ENCODE measurements at regions not wholly inside any gene's neighbourhood (a gene's known extent, or its start where the extent isn't known, plus 50 kb on each side); places are given as distances from the start of the nearest gene placed in this dataset.

GRCh38 chr5:113989913-113990305 is 372.0 kb upstream of the KCNN2 start:
- ChIA-PET POLR2A (no interaction called here), CTCF (no interaction called here)
- H3K27me3 Mint-ChIP-seq (ENCODE audit: insufficient read depth, unreplicated experiment) = peaks cover 2% of the 10 kb centered on the region
- Histone ChIP-seq H3K27me3 (replicated peaks; ENCODE audit: control insufficient read depth, insufficient read depth, low read length) (no peaks in the 10 kb centered on the region), H3K9me3 (no peaks in the 10 kb centered on the region), H3K4me3 (ENCODE audit: low read depth, low read length) (no peak overlapping the region), H3K36me3 (ENCODE audit: control insufficient read depth, insufficient read depth, low read length) (no peaks in the 10 kb centered on the region), H3K4me1 (no peaks in the 10 kb centered on the region)
- H3K36me3 Mint-ChIP-seq (ENCODE audit: insufficient read depth, unreplicated experiment) = no peaks in the 10 kb centered on the region
- DNase-seq = no peak
- H3K4me3 Mint-ChIP-seq (ENCODE audit: unreplicated experiment) = peak overlapping the region; percentile 30
- no peak overlapping the region for H3K27ac Mint-ChIP-seq (ENCODE audit: unreplicated experiment)
- intact Hi-C loops (cut with micrococcal nuclease; ENCODE audit: unreplicated experiment) = no loop called here
- H3K9me3 Mint-ChIP-seq (ENCODE audit: unreplicated experiment) = no peaks in the 10 kb centered on the region
- no TSS peak for BruUV-seq (replicated peaks)
- TF ChIP-seq, protein P1, sequence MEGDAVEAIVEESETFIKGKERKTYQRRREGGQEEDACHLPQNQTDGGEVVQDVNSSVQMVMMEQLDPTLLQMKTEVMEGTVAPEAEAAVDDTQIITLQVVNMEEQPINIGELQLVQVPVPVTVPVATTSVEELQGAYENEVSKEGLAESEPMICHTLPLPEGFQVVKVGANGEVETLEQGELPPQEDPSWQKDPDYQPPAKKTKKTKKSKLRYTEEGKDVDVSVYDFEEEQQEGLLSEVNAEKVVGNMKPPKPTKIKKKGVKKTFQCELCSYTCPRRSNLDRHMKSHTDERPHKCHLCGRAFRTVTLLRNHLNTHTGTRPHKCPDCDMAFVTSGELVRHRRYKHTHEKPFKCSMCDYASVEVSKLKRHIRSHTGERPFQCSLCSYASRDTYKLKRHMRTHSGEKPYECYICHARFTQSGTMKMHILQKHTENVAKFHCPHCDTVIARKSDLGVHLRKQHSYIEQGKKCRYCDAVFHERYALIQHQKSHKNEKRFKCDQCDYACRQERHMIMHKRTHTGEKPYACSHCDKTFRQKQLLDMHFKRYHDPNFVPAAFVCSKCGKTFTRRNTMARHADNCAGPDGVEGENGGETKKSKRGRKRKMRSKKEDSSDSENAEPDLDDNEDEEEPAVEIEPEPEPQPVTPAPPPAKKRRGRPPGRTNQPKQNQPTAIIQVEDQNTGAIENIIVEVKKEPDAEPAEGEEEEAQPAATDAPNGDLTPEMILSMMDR (IDR thresholded peaks at IDR 0.05; ENCODE audit: insufficient read depth in 1 of 2, low read depth in 1 of 2, low read length in 1 of 2, severe bottlenecking in 1 of 2, unreplicated experiment in 1 of 2) = no peak
- no peaks in the 10 kb centered on the region for H3K4me1 Mint-ChIP-seq (ENCODE audit: low read depth, unreplicated experiment)

GRCh38 chr5:114001076-114001475 is 360.8 kb upstream of the KCNN2 start:
- POLR2A ChIA-PET = no interaction called here
- H3K36me3 Mint-ChIP-seq (ENCODE audit: insufficient read depth, unreplicated experiment) = no peaks in the 10 kb centered on the region
- no peak overlapping the region for H3K4me3 Mint-ChIP-seq (ENCODE audit: unreplicated experiment)
- CTCF ChIA-PET = no interaction called here
- H3K4me1 Mint-ChIP-seq (ENCODE audit: low read depth, unreplicated experiment) = no peaks in the 10 kb centered on the region
- H3K27ac Mint-ChIP-seq (ENCODE audit: unreplicated experiment) = no peak overlapping the region
- H3K4me1 ChIP-seq = no peaks in the 10 kb centered on the region
- H3K9me3 ChIP-seq = no peaks in the 10 kb centered on the region
- no peaks in the 10 kb centered on the region for H3K36me3 ChIP-seq (ENCODE audit: control insufficient read depth, insufficient read depth, low read length)
- DNase-seq = no peak
- H3K9me3 Mint-ChIP-seq (ENCODE audit: unreplicated experiment) = no peaks in the 10 kb centered on the region
- TF ChIP-seq, protein P1 (IDR thresholded peaks at IDR 0.05; ENCODE audit: insufficient read depth in 1 of 2, low read depth in 1 of 2, low read length in 1 of 2, severe bottlenecking in 1 of 2, unreplicated experiment in 1 of 2) = no peak
- BruUV-seq (replicated peaks) = no TSS peak
- intact Hi-C loops (cut with micrococcal nuclease; ENCODE audit: unreplicated experiment) = no loop called here
- H3K27me3 ChIP-seq (replicated peaks; ENCODE audit: control insufficient read depth, insufficient read depth, low read length) = no peaks in the 10 kb centered on the region
- peaks cover 10% of the 10 kb centered on the region for H3K27me3 Mint-ChIP-seq (ENCODE audit: insufficient read depth, unreplicated experiment)
- H3K4me3 ChIP-seq (ENCODE audit: low read depth, low read length) = no peak overlapping the region

- no TSS peak for BruUV-seq (replicated peaks)
- H3K4me1 ChIP-seq = no peaks in the 10 kb centered on the region
- no peaks in the 10 kb centered on the region for H3K9me3 ChIP-seq
- POLR2A ChIA-PET = no interaction called here
- Mint-ChIP-seq H3K4me3 (ENCODE audit: unreplicated experiment) (no peak overlapping the region), H3K9me3 (ENCODE audit: unreplicated experiment) (no peaks in the 10 kb centered on the region), H3K4me1 (ENCODE audit: low read depth, unreplicated experiment) (no peaks in the 10 kb centered on the region), H3K27me3 (ENCODE audit: insufficient read depth, unreplicated experiment) (no peaks in the 10 kb centered on the region), H3K27ac (ENCODE audit: unreplicated experiment) (no peak overlapping the region), H3K36me3 (ENCODE audit: insufficient read depth, unreplicated experiment) (no peaks in the 10 kb centered on the region)
- no peak for DNase-seq
- CTCF ChIA-PET = no interaction called here
- no peak overlapping the region for H3K4me3 ChIP-seq (ENCODE audit: low read depth, low read length)
- intact Hi-C loops (cut with micrococcal nuclease; ENCODE audit: unreplicated experiment) = no loop called here
- no peaks in the 10 kb centered on the region for H3K27me3 ChIP-seq (replicated peaks; ENCODE audit: control insufficient read depth, insufficient read depth, low read length)
- TF ChIP-seq, protein P1 (IDR thresholded peaks at IDR 0.05; ENCODE audit: insufficient read depth in 1 of 2, low read depth in 1 of 2, low read length in 1 of 2, severe bottlenecking in 1 of 2, unreplicated experiment in 1 of 2) = no peak
- H3K36me3 ChIP-seq (ENCODE audit: control insufficient read depth, insufficient read depth, low read length) = no peaks in the 10 kb centered on the region
Measured at GRCh38 chr5:114006582-114006981, 355.3 kb upstream of the KCNN2 start.
